ENCODE measurements at regions not wholly inside any gene's neighbourhood (a gene's known extent, or its start where the extent isn't known, plus 50 kb on each side); places are given as distances from the start of the nearest gene placed in this dataset. TPM values are rescaled to one million over a fixed set of nuclear protein-coding genes. Genes with fewer than 3 reads are reported as not detected.

DNA sequence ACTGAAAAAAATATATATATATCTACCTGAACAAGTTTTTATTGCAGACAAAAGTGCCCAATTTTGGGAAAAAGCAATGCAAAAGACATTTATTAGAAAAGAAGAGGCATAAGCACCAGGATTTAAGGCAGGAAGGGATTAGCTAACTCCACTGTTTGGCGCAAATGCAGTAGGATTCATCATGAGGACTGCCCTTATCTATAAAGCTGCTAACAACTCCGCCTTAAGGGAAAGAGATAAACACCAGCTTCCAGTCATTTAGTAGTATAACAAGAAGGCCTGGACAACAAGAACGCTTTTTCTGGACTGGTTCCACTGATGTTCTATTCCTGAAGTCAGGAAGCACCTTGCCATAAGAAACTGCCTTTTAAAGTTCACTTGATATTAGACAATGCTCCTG lies 52.9 kb upstream of the FSHR start:
- Histone ChIP-seq H3K79me1 (replicated peaks; ENCODE audit: low read length, poor library complexity, severe bottlenecking) (no peaks in the 10 kb centered on the region), H3K9me3 (ENCODE audit: control insufficient read depth, low read length) (no peaks in the 10 kb centered on the region), H2AK5ac (ENCODE audit: low read length, severe bottlenecking) (no peak overlapping the region), H2BK12ac (ENCODE audit: low read length in 2 of 2) (no peak overlapping the region), H2BK5ac (ENCODE audit: low read depth, low read length, poor library complexity, severe bottlenecking) (no peak overlapping the region), H3K4me1 (ENCODE audit: control insufficient read depth, insufficient read depth, low read depth, low read length) (no peaks in the 10 kb centered on the region), H3K4me3 (ENCODE audit: insufficient read depth in 1 of 2, low read depth in 1 of 2, low read length in 2 of 2) (no peak overlapping the region), H2AFZ (ENCODE audit: low read depth, low read length) (no peak overlapping the region), H3K27ac (ENCODE audit: low read length, poor library complexity, severe bottlenecking) (no peak overlapping the region), H3K4me2 (ENCODE audit: low read length, poor library complexity, severe bottlenecking) (no peak overlapping the region), H3K14ac (ENCODE audit: low read length in 2 of 2) (no peak overlapping the region), H3K36me3 (ENCODE audit: control insufficient read depth in 1 of 2, insufficient read depth in 2 of 2, low read depth in 1 of 2, low read length in 2 of 2) (no peaks in the 10 kb centered on the region), H4K91ac (ENCODE audit: low read length) (no peak overlapping the region), H4K8ac (ENCODE audit: low read length) (no peak overlapping the region), H2BK120ac (ENCODE audit: low read depth, low read length) (no peak overlapping the region), H3K4ac (ENCODE audit: low read depth in 1 of 2, low read length in 2 of 2) (no peak overlapping the region), H3K18ac (ENCODE audit: low read depth in 1 of 2, low read length in 2 of 2) (no peak overlapping the region), H2BK15ac (ENCODE audit: low read depth, poor library complexity, severe bottlenecking) (no peak overlapping the region), H3K9ac (ENCODE audit: low read length) (no peak overlapping the region), H3K23ac (ENCODE audit: low read length in 2 of 2) (no peak overlapping the region), H3K27me3 (ENCODE audit: control insufficient read depth in 1 of 2, insufficient read depth in 1 of 2, low read length in 2 of 2) (no peaks in the 10 kb centered on the region)
- no peak for DNase-seq
- 81% methylated on average over 3 of the region's 3 CpGs for WGBS

Small RNA genes lying in the stretch of these regions (small RNA-seq; reads per million reads assigned to genes)
- gene RNU6-439P (ENCODE audit: low read depth), result not detected

Data from mesenchymal stem cell (in vitro differentiated cells and primary cell).